Kidney capillary endothelial cell (primary cell): ENCODE measurements at regions not wholly inside any gene's neighbourhood (a gene's known extent, or its start where the extent isn't known, plus 50 kb on each side); places are given as distances from the start of the nearest gene placed in this dataset.
A peak's percentile ranks its signal among the peaks of the same experiment; 100 is the strongest.

ENCODE experiments used
- DNase-seq: peaks from one replicate; pipeline ENCODE4 v3.0.0-alpha.2; 2018; ENCODE audit warnings: low spot score

DNA sequence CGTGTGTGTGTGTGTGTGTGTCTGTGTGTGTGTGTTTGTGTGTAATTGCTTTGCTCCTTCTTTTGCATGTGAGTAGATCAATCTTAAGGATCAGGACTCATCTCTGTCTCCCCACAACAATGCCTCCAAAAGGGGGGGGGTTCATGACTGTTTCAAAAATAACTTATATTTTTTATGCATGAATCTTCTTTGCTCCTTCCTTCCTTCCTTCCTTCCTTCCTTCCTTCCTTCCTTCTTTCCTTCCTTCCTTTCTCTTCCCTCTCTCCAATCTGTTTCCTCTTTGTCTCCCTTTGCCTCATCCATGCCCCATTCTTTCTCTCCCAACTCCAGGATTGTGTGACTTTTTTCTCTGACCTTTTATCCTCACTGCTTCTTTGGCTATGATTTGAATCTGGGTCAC lies 126.4 kb upstream of the OSMR start:
- no peak for DNase-seq

GRCh38 chr5:38719916-38720315 lies 125.9 kb upstream of the OSMR start:
- peak; percentile 57 for DNase-seq

GRCh38 chr5:38720554-38721361 lies 125.1 kb upstream of the OSMR start:
- no peak for DNase-seq

DNA sequence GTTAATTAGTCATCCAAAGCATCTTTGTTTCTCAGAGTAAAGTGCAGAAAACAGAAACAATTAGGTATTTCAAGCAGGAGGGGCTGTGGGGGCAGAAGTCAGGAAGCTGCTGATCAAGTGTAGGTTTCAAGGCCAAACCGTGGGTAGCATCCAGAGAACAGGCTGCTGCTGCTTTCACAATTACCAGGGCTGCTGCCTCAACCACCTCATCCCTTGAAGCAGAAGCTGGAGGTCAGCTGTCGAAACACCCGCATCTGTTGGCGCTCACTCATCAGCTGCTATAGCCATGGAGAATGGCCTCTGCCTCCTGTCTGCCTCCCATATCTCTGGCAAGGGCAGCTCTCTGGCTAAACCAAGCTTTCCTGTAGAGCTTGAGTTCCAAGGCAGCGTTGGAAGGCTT lies 122.9 kb upstream of the OSMR start:
- no peak for DNase-seq

DNA sequence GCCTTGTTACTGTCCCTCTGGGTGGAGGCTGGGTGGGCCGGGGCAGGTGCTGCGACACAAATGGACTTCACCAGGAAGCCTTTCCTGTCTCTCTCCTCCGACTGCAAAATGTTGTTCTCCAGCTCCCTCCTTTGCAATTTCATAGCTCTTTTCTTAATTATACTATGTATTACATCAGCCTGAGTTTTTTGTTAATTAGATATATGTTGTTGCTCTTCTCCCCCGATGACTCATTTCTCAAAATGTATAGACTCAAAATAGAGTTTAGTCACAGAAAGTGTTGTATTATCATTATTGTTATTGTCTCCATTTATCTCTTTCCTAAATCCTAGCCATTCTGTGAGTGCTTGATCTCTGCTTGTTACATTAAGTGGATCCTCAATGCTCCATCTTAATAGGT lies 122.4 kb upstream of the OSMR start:
- DNase-seq, result no peak

GRCh38 chr5:38724301-38725030 lies 121.3 kb upstream of the OSMR start:
- no peak for DNase-seq

DNA sequence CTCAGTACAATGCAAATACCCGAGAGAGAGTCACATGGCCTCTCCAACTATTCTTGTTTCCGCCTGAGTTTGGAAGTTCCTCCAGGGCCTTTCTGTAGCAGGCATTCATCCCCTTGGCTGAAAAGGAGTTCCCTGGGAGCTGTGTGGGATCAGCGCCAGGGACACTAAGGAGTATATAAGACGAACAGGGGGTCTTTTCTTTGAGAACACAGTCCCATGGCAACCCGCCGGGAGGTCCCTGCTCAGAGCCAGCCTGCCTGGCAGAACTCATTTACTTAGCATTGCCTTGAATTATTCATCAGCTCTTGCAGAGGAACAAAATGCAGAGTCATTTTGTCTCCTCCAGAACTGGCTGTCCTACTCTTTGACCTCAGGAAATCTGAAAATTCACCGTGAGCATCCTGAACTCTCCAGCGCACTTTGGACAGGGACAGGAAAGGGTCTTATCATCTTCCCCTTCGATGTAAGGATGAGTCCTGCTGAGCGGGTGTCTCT lies 120.4 kb upstream of the OSMR start:
- no peak for DNase-seq

- DNase-seq, result no peak
Observed at GRCh38 chr5:38726279-38726678, 119.5 kb upstream of the OSMR start.

GRCh38 chr5:38728029-38728428 lies 117.8 kb upstream of the OSMR start:
- DNase-seq, result no peak

DNA sequence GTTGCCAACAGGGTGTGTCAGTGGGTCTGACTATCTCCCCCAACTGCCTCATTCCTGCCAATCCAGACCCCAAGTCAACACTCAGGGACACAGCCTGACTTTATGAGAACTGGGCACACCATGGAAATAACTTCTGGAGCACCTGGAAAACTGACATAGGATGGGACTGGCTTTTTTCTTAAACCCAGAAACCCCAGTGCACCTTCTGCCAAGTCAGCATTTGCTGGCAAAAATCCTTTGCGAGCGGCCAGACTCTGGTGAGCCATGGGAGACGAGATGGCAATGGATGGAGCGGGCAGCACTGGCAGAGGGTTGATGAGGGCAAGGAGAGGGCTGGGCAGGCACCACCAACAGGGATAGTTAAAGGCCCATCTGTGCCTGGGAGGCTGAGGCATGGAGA lies 114.4 kb upstream of the OSMR start:
- DNase-seq, result no peak

DNA sequence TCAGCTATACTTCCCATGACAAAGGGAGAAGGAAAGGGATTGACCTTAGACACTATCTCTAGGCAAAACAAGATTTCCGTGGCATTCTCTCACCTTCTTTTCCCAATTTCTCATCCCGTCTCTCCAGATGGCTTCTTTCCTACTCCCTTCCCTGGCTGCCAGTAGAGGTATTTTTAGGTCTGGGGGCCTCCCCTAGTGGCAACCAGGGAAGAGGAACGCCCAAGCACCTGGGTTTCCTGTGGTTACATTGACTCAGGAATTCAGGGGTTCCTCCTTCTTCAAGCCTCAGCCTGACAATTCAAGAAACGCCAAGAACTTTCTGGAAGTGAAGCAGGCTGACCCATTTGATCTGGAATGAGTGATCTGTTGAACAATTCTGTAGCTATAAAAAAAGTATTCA lies 111.5 kb upstream of the OSMR start:
- DNase-seq, result no peak

DNA sequence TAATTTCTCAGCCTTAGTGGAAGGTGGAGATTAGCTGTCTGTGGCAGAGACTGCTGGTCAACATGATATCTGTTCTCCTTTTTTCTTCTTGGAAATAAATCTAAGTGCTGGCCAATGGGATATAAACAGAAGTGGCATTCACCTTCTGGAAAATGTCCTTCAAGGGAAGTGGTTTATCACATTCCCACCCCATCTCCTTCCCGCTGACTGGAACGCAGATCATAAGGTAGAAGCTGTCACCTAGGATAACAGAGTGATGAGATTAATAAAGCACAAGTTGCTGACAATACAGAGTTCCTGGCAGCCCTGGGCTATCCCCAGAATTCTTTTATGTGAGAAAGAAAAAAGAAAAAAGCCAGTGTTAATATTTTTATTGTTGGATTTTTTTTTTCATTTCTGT lies 109.7 kb upstream of the OSMR start:
- no peak for DNase-seq

GRCh38 chr5:38737976-38738375 lies 107.8 kb upstream of the OSMR start:
- no peak for DNase-seq

DNA sequence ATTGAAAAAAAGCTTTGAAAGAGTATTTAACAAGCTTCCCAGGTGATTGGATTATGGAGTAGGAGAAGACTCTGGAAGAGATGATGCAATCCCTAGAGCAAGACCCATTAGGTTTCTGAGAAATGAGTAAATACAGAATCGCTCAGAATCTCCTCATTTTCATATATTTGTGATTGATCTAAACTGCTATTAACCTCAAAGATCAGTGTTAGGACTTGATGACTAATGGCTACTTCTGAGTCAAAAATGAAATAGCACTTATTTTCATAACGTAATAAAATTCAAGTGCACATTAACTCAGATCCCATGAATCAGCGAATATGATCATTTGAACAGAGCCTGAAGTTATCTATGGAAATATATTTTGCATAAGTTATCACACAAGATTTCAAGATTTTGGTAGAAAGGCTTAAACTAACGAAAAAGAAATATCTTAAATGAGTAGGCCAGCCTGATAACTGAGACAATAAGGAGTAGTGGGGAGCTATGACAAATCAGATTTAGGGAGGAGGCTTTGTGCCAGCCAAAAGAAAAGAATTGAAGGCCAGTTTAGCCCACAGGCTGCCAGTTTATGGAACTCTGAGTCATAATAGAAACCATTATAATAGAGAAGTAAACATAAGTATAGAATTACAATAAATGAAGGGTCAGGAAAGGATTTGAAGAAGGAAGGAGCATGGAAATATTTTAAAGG lies 106.7 kb upstream of the OSMR start:
- DNase-seq, result no peak

DNA sequence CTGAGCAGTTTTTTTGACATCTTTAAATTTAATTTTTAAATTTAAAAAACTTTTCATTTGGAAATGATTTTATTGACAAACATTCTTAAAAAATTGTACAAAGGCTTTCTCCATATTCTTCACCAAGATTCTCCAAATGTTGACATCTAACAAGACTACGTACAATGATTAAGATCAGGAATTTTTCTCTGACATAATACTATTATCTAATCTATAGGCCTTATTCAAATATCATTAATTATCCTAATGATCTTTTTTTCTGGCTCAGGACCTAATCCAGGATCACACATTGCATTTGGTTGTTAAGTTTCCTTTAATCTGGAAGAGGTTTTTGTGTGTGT lies 106.1 kb upstream of the OSMR start:
- DNase-seq, result no peak

GRCh38 chr5:38742821-38743220 lies 103.0 kb upstream of the OSMR start:
- DNase-seq, result no peak

- no peak for DNase-seq
Observed at GRCh38 chr5:38743562-38743961, 102.2 kb upstream of the OSMR start.

GRCh38 chr5:38745836-38746732 lies 99.7 kb upstream of the OSMR start:
- no peak for DNase-seq

- no peak for DNase-seq
Observed at GRCh38 chr5:38749861-38750260, 96.0 kb upstream of the OSMR start.

GRCh38 chr5:38751103-38751502 lies 94.7 kb upstream of the OSMR start:
- no peak for DNase-seq

DNA sequence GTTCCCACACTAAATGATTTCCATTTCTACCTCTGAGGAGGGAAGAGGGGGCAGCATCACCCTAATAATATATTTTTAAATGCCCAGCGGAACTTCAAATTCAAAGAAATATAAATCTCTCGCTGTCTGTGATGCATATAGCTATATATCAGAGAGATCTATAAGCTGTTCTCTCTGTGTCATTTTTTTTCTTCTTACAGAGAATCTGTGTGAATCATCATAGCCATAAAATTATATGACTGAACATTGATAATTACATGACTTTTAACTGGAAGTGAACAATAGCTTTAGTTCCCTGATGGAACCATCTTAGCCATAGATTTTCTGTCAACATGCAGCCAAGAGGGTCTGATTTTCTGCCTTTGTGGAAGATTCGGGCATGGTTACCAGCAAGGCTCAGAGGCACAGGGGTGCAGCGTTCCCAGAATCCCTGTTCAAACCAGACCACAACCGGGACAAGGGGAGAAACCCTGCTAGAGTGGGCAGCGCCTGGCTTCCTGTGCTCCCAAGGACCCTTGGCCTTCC lies 93.7 kb upstream of the OSMR start:
- no peak for DNase-seq

DNA sequence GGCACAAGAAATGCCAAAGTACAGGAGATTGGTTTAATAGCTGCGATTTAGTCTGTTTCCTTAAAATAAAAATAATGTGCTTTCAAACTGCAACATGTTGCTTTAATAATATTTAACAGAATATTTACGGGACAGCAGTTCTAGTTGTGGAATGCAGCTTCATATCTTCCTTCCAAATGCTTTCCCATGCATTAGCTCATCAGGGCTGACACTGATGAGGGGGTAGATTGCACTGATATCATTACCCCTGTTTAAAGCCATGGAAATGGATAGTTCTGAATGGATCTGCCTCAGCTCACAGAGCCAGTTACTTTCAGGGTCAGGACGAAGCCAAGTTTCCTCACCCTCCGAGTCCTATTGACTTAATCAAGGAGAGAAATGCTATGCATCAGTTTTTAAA lies 93.2 kb upstream of the OSMR start:
- DNase-seq, result no peak
